GM19328 (cell line): ENCODE measurements at regions not wholly inside any gene's neighbourhood (a gene's known extent, or its start where the extent isn't known, plus 50 kb on each side); places are given as distances from the start of the nearest gene placed in this dataset.
"Not testable (repeated sequence)": the region's sequence is repeated elsewhere in the genome, so short reads cannot be mapped to it uniquely, and the experiment has no call there.

ENCODE experiments used
- ATAC-seq: cut with Tn5 transposase; IDR thresholded peaks from one replicate; pipeline ENCODE4 v1.9.1; 2021; ENCODE audit warnings: mild to moderate bottlenecking, moderate library complexity; ENCODE audit not compliant: unreplicated experiment

DNA sequence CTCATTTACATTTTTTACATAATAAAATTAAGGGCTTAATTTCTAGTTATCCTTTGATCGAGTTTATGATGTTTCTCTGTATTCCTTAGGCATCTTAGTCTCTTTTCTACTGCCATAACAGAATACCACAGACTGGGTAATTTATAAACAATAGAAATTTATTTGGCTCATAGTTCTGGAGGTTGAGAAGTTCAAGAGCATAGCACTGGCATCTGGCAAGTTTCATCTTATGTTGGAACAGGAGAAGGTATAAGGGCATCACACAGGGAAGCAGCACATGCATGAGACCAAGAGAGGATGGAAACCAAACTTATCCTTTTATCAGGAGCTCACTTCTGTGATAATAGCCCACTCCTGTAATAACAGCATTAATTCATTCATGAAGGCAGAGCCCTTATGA, 284.9 kb upstream of the COX7C start:
- no peak for ATAC-seq

GRCh38 chr5:86337667-86338460, 279.9 kb upstream of the COX7C start:
- no peak for ATAC-seq

DNA sequence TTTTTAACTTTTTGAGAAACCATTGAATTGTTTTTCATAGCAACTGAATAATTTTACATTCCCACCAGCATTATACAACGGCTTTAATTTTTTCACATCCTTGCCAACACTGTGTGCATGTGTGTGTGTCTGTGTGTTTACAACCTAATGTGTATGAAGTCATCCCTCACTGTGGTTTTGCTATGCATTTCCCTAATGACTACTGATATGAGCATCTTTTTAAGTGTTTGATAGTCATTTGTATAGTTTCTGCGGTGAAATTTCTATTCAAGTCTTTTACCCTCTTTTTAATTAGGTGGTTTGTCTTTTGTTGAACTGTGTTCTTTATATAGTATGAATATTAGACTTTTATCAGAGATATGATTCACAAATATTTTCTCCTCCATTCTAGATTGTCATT, 263.1 kb upstream of the COX7C start:
- no peak for ATAC-seq

GRCh38 chr5:86360801-86361200, 256.9 kb upstream of the COX7C start:
- ATAC-seq = no peak

DNA sequence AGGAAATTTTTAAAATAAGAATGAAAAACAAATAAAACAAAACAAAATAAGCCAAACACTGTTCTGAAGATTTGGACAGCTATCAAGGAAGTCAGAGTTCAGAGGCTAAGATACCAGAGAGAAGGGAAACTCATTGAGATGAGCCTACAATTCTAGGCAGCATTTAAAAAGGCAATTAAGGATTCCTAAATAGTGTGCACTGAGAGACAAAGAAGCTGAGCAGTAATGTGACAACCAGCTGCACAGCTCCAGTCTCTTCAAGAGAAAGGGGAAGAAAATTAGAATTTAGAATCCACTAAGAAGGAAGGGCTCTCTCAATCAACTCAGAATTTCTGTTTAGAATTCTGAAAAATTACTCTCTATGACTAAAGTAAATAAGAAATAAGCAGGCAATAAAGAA, 246.7 kb upstream of the COX7C start:
- no peak for ATAC-seq

GRCh38 chr5:86374611-86375010, 243.1 kb upstream of the COX7C start:
- ATAC-seq = no peak

DNA sequence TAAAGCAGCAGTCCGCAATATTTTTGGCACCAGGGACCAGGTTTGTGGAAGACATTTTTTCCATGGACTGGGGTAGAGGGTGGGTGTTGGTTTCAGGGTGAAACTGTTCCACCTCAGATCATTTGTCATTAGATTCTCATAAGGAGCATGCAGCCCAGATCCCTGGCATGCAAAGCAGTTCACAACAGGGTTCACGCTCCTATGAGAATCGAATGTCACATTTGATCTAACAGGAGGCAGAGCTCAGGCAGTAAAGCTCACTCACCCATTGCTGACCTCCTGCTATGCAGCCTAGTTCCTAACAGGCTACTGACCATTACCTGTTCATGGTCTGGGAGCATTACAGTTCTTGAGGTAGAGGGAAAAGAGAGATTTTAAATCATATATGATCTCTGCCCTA, 241.5 kb upstream of the COX7C start:
- no peak for ATAC-seq

- ATAC-seq = no peak
These were observed 214.6 kb upstream of the COX7C start for GRCh38 chr5:86403190-86403589.

- ATAC-seq = no peak
These were observed 213.5 kb upstream of the COX7C start for GRCh38 chr5:86404256-86404655.

DNA sequence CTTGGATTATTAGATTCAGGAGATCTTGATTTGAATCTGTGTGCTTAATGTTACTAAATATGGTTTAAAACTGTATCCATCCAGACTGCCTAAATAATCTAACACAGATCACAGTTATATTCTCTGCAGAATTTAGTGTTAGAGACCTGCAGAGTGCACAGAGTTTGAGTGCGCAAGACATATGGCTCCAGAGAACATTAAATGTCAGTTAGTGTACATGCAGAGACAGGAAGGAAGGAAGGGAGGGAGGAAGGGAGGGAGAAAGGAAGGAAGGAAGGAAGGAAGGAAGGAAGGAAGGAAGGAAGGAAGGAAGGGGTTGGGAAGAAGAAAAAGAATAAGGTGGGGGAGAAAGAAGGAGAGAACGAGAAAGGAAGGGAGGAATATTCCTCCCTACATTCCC, 210.0 kb upstream of the COX7C start:
- no peak for ATAC-seq

DNA sequence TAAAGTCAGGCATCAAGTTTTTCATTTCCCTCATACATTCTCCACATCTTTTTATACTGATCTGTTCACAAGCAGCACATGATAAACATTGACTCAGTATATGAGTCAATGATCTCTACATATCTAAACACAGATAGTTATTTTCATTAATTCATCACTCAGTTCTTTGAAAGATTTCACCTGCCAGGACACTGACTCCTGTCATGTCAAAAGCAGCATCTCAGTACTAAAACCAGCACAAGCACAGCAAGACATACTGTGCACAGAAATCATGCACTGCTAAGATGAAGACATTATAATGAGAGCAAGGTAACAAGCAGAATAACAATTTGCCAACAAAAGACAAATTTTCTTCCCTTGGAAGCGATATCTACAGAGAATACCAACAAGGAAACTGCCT, 206.1 kb upstream of the COX7C start:
- no peak for ATAC-seq

GRCh38 chr5:86427158-86427557, 190.6 kb upstream of the COX7C start:
- ATAC-seq = no peak

- ATAC-seq = no peak
These were observed 178.1 kb upstream of the COX7C start for GRCh38 chr5:86439593-86440110.

- no peak for ATAC-seq
These were observed 175.6 kb upstream of the COX7C start for GRCh38 chr5:86442036-86442745.

- no peak for ATAC-seq
These were observed 170.4 kb upstream of the COX7C start for GRCh38 chr5:86447362-86447761.

DNA sequence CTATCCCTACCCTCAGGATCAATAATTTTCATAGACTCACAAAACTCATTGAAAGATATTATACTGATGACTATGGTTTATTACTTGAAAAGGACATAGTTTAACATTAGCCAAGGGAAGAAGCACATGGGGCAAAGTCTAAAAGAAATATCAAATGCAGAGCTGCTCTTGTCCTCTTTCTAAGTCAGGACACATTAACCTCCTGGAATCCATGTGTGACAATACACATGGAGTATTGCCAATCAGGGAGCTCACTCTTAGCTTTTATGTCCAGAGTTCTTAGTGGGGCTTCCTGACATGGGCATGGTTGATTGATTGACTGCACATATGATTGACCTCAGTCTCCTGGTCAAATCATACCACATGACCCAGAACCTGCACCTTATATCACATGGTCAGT, 165.5 kb upstream of the COX7C start:
- ATAC-seq = no peak

DNA sequence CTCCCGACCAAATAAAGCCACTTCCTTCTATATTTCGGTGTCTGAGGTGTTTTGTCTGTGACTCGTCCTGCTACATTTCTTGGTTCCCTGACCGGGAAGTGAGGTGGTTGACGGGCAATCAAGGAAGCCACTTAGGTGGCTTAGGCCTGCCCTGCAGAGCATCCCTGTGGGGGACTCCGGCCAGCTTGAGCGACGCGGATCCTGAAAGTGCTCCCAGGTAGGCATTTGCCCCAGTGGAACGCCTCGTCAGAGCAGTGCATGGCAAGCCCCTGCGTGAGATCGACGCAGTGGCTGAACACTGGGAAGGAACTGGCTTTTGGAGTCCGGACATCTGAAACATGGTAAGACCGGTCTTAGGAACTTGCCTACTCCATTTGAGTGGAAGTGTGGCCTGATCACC, 157.2 kb upstream of the COX7C start:
- no peak for ATAC-seq

- no peak for ATAC-seq
These were observed 156.4 kb upstream of the COX7C start for GRCh38 chr5:86461169-86461956.

DNA sequence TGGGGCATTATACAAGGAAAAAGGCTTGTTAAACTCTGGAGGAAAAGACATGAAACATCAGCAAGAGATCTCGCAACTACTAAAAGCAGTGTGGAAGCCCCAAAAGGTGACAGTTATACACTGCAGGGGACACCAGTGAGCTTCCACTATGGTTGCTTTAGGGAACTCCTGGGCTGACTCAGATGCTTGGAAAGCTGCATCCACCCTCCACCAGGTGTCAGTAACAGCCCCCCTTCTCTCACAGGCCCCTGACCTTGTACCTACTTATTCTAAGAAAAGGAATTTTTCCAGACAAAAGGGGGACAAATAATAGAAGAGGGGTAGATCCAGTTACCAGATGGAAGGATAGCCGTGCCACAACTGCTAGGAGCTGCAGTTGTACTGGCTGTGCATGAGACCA, 154.4 kb upstream of the COX7C start:
- no peak for ATAC-seq

- no peak for ATAC-seq
These were observed 152.5 kb upstream of the COX7C start for GRCh38 chr5:86465052-86465838.

GRCh38 chr5:86466721-86467120, 151.0 kb upstream of the COX7C start:
- not testable (repeated sequence) for ATAC-seq
